ENCODE measurements at regions not wholly inside any gene's neighbourhood (a gene's known extent, or its start where the extent isn't known, plus 50 kb on each side); places are given as distances from the start of the nearest gene placed in this dataset.

DNA sequence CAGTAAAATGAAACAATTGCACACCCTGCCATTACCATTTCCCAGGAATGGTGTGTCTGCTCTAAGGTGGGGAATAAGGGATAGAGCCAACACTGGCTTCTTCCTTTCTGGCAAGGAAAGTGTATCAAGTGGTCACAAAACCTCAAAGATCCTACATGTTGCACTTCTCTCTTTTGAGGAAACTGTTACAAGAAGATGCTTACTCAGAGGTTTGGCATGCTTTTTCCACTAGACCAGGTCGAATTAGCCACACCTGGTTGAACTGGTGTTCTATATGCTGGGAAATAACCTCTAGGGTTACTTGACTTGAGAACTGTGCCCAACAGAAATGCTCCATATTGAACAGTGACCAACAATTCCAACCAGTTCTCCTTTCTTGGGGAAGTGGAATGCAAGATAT is 102.9 kb downstream of the LRRN1 start:
- Histone ChIP-seq H3K27me3 (no peaks in the 10 kb centered on the region), H3K27ac (no peak overlapping the region), H3K36me3 (no peaks in the 10 kb centered on the region), H3K9me3 (no peaks in the 10 kb centered on the region), H3K4me1 (no peaks in the 10 kb centered on the region), H3K4me3 (no peak overlapping the region)
- DNase-seq (ENCODE audit: low spot score in 2 of 2) = no peak
- 57% methylated on average over 1 of the region's 1 CpG for whole genome bisulfite sequencing
- no peak for TF ChIP-seq POLR2AphosphoS5 (IDR thresholded peaks at IDR 0.05)
- TF ChIP-seq, protein P1, sequence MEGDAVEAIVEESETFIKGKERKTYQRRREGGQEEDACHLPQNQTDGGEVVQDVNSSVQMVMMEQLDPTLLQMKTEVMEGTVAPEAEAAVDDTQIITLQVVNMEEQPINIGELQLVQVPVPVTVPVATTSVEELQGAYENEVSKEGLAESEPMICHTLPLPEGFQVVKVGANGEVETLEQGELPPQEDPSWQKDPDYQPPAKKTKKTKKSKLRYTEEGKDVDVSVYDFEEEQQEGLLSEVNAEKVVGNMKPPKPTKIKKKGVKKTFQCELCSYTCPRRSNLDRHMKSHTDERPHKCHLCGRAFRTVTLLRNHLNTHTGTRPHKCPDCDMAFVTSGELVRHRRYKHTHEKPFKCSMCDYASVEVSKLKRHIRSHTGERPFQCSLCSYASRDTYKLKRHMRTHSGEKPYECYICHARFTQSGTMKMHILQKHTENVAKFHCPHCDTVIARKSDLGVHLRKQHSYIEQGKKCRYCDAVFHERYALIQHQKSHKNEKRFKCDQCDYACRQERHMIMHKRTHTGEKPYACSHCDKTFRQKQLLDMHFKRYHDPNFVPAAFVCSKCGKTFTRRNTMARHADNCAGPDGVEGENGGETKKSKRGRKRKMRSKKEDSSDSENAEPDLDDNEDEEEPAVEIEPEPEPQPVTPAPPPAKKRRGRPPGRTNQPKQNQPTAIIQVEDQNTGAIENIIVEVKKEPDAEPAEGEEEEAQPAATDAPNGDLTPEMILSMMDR (IDR thresholded peaks at IDR 0.05) = no peak
- no peak for TF ChIP-seq EP300 (IDR thresholded peaks at IDR 0.05)
- TF ChIP-seq POLR2A (IDR thresholded peaks at IDR 0.05) = no peak

- TF ChIP-seq POLR2AphosphoS5 (IDR thresholded peaks at IDR 0.05) = no peak
- TF ChIP-seq EP300 (IDR thresholded peaks at IDR 0.05) = no peak
- TF ChIP-seq, protein P1 (IDR thresholded peaks at IDR 0.05) = no peak
- TF ChIP-seq POLR2A (IDR thresholded peaks at IDR 0.05) = no peak
- Histone ChIP-seq H3K9me3 (no peaks in the 10 kb centered on the region), H3K4me1 (no peaks in the 10 kb centered on the region), H3K27ac (no peak overlapping the region), H3K27me3 (no peaks in the 10 kb centered on the region), H3K4me3 (no peak overlapping the region), H3K36me3 (no peaks in the 10 kb centered on the region)
- 72% methylated on average over 3 of the region's 3 CpGs for WGBS
- DNase-seq (ENCODE audit: low spot score in 2 of 2) = no peak
Observed at GRCh38 chr3:3906171-3906570, 106.9 kb downstream of the LRRN1 start.

DNA sequence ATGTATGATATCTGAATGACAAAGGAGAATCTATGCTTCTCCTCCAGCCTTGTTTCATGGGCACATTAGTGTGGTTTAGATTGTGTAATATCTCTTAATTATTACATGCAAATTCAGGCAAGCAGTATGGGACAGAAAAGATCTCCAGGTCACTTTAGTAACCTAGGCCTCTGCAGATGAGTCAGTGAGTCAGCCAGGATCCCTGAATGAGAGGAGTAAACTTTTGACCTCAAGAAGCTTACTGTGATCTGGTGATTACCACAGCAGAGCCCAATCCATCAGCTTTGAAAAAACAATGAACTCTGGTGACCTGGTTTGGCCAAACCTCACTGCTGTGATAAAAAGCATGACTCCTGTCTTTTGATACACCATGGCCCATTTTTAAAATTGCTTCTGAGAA is 107.8 kb downstream of the LRRN1 start:
- TF ChIP-seq POLR2A (IDR thresholded peaks at IDR 0.05) = no peak
- no peak for TF ChIP-seq POLR2AphosphoS5 (IDR thresholded peaks at IDR 0.05)
- TF ChIP-seq EP300 (IDR thresholded peaks at IDR 0.05) = no peak
- TF ChIP-seq, protein P1 (IDR thresholded peaks at IDR 0.05) = no peak
- no peak overlapping the region for H3K4me3 ChIP-seq
- H3K9me3 ChIP-seq = no peaks in the 10 kb centered on the region
- no peak overlapping the region for H3K27ac ChIP-seq
- H3K36me3 ChIP-seq = no peaks in the 10 kb centered on the region
- no peak for DNase-seq (ENCODE audit: low spot score in 2 of 2)
- H3K4me1 ChIP-seq = no peaks in the 10 kb centered on the region
- no peaks in the 10 kb centered on the region for H3K27me3 ChIP-seq

- Histone ChIP-seq H3K4me1 (no peaks in the 10 kb centered on the region), H3K9me3 (no peaks in the 10 kb centered on the region), H3K36me3 (no peaks in the 10 kb centered on the region), H3K27ac (no peak overlapping the region), H3K27me3 (no peaks in the 10 kb centered on the region), H3K4me3 (no peak overlapping the region)
- TF ChIP-seq POLR2AphosphoS5 (IDR thresholded peaks at IDR 0.05) (no peak), EP300 (IDR thresholded peaks at IDR 0.05) (no peak), POLR2A (IDR thresholded peaks at IDR 0.05) (no peak)
- TF ChIP-seq, protein P1 (IDR thresholded peaks at IDR 0.05) = no peak
- WGBS = 94% methylated on average over 1 of the region's 1 CpG
- DNase-seq (ENCODE audit: low spot score in 2 of 2) = no peak
Observed at GRCh38 chr3:3918763-3919162, 119.5 kb downstream of the LRRN1 start.

DNA sequence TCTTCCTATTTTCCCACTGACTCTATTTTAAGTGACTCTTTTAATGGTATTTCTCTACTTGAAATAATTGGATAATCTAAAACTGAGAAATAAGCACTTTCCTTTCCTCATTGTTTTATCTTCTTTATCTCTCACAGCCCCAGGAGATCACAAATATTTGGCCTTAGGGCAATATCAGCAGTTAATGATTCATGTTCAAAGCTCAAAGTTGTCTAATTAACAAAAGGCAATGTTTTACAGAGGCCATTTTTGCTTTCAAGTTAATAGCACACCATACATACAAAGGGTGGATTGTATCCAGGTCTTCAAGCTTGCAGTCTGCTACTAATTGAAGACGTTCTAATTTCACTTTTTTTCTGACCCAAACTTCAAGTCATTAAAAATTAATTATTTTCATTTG is 120.1 kb downstream of the LRRN1 start:
- no peak for DNase-seq (ENCODE audit: low spot score in 2 of 2)
- Histone ChIP-seq H3K9me3 (no peaks in the 10 kb centered on the region), H3K27me3 (no peaks in the 10 kb centered on the region), H3K36me3 (no peaks in the 10 kb centered on the region), H3K4me3 (no peak overlapping the region), H3K27ac (no peak overlapping the region), H3K4me1 (no peaks in the 10 kb centered on the region)
- 37% methylated on average over 1 of the region's 1 CpG for WGBS
- TF ChIP-seq POLR2AphosphoS5 (IDR thresholded peaks at IDR 0.05) = no peak
- no peak for TF ChIP-seq EP300 (IDR thresholded peaks at IDR 0.05)
- no peak for TF ChIP-seq POLR2A (IDR thresholded peaks at IDR 0.05)
- TF ChIP-seq, protein P1 (IDR thresholded peaks at IDR 0.05) = no peak

Measured in suprapubic skin (tissue), 4 donors.